ENCODE measurements at regions not wholly inside any gene's neighbourhood (a gene's known extent, or its start where the extent isn't known, plus 50 kb on each side); places are given as distances from the start of the nearest gene placed in this dataset.

DNA sequence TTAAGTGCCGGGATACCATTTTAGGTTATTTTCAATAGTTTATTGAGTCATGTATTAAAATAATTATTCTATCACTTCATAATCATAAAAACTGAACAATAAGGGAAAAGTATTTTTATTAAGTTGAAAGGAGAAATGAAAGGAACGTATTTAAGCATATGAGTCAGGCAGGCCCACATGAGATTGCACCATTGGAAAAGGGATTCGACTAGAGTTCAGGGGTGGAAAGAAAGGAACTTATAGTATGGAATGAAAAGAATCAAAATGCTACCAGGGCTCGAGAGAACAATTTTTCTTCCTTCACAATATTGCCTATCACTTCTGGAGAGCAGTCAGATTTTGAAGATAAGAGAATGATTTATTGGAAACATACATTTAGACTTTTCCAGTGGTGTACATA lies 516.5 kb upstream of the NETO1 start:
- intact Hi-C loops (cut with micrococcal nuclease; ENCODE audit: unreplicated experiment) = no loop called here
- no TSS peak for BruUV-seq (replicated peaks)
- no peaks in the 10 kb centered on the region for H3K27me3 ChIP-seq (replicated peaks; ENCODE audit: insufficient read depth, low read depth, low read length, poor library complexity)
- H3K27ac ChIP-seq (ENCODE audit: low read depth, low read length, poor library complexity, severe bottlenecking) = no peak overlapping the region
- no peaks in the 10 kb centered on the region for H3K36me3 ChIP-seq (ENCODE audit: insufficient read depth, low read length, poor library complexity, severe bottlenecking)
- no peak for DNase-seq (ENCODE audit: low spot score)
- no peaks in the 10 kb centered on the region for H3K4me1 ChIP-seq (ENCODE audit: insufficient read depth, low read length, poor library complexity, severe bottlenecking)
- no peak overlapping the region for H3K4me3 ChIP-seq (ENCODE audit: low read depth, low read length, poor library complexity, severe bottlenecking)
- POLR2A ChIA-PET (ENCODE audit: low non-redundant PET) = no interaction called here
- peaks cover 5% of the 10 kb centered on the region for H3K9me3 ChIP-seq (ENCODE audit: low read depth, low read length, poor library complexity, severe bottlenecking)
- no peak for TF ChIP-seq EZH2 (IDR thresholded peaks at IDR 0.05; ENCODE audit: borderline replicate concordance, low read depth, low read length, poor library complexity, severe bottlenecking)
- TF ChIP-seq, protein P1, sequence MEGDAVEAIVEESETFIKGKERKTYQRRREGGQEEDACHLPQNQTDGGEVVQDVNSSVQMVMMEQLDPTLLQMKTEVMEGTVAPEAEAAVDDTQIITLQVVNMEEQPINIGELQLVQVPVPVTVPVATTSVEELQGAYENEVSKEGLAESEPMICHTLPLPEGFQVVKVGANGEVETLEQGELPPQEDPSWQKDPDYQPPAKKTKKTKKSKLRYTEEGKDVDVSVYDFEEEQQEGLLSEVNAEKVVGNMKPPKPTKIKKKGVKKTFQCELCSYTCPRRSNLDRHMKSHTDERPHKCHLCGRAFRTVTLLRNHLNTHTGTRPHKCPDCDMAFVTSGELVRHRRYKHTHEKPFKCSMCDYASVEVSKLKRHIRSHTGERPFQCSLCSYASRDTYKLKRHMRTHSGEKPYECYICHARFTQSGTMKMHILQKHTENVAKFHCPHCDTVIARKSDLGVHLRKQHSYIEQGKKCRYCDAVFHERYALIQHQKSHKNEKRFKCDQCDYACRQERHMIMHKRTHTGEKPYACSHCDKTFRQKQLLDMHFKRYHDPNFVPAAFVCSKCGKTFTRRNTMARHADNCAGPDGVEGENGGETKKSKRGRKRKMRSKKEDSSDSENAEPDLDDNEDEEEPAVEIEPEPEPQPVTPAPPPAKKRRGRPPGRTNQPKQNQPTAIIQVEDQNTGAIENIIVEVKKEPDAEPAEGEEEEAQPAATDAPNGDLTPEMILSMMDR (conservative IDR thresholded peaks at IDR 0.05; ENCODE audit: low read depth, low read length) = no peak
- CTCF ChIA-PET = no interaction called here

DNA sequence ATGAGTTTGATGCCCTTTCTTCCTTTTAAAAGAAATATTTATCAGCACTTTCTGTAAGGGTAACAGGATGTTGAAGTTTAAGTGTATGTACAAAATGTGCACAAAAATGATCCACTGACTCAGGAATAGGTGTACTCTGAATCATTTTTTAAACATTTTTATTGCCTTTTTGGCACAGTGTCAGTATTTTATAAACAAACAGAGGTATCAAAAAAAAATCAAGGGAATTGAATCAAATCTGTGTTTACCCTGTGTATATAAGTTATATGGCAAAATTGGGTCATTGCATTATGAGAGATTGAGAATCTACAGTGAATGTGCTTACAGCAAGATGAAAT lies 513.9 kb upstream of the NETO1 start:
- H3K27ac ChIP-seq (ENCODE audit: low read depth, low read length, poor library complexity, severe bottlenecking) = no peak overlapping the region
- CTCF ChIA-PET = no interaction called here
- no TSS peak for BruUV-seq (replicated peaks)

DNA sequence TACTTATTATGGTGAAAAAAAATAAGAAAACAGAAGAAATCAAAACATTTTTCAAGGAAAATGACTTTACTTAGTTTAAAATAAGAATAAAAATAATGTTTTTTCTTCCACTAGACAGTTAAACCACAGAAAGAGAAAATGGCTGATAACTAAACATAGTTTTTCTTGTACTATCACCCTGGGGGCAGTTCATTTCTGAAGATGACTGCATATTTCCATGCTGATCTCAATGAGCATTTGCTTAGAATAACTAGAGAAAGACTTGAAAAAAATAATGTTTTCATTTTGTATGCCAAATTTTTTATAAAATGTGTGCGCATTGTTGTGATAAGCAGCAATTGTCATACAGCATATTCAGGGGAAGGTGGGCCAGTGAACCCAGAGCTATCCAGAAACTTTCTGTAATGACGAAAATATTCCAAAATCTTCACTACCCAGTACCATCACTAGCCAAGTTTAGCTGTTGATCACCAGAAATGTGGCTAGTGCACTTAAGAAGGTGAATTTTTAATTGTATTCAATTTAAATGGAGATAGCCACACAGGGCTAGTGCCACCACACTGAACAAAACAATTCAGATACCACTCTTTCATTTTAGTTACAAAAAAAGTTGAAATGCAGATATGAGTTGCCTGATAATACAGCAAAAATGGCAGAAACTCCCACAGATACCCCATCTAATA lies 513.4 kb upstream of the NETO1 start:
- POLR2A ChIA-PET (ENCODE audit: low non-redundant PET) = no interaction called here
- Histone ChIP-seq H3K27me3 (replicated peaks; ENCODE audit: insufficient read depth, low read depth, low read length, poor library complexity) (no peaks in the 10 kb centered on the region), H3K9me3 (ENCODE audit: low read depth, low read length, poor library complexity, severe bottlenecking) (no peaks in the 10 kb centered on the region), H3K36me3 (ENCODE audit: insufficient read depth, low read length, poor library complexity, severe bottlenecking) (no peaks in the 10 kb centered on the region), H3K4me1 (ENCODE audit: insufficient read depth, low read length, poor library complexity, severe bottlenecking) (no peaks in the 10 kb centered on the region), H3K4me3 (ENCODE audit: low read depth, low read length, poor library complexity, severe bottlenecking) (no peak overlapping the region), H3K27ac (ENCODE audit: low read depth, low read length, poor library complexity, severe bottlenecking) (no peak overlapping the region)
- intact Hi-C loops (cut with micrococcal nuclease; ENCODE audit: unreplicated experiment) = no loop called here
- no peak for TF ChIP-seq EZH2 (IDR thresholded peaks at IDR 0.05; ENCODE audit: borderline replicate concordance, low read depth, low read length, poor library complexity, severe bottlenecking)
- TF ChIP-seq, protein P1 (conservative IDR thresholded peaks at IDR 0.05; ENCODE audit: low read depth, low read length) = no peak
- no peak for DNase-seq (ENCODE audit: low spot score)
- BruUV-seq (replicated peaks) = no TSS peak
- CTCF ChIA-PET = no interaction called here

More for the DNA sequence above, 513.9 kb upstream of the NETO1 start:
- Histone ChIP-seq H3K4me3 (ENCODE audit: low read depth, low read length, poor library complexity, severe bottlenecking) (no peak overlapping the region), H3K9me3 (ENCODE audit: low read depth, low read length, poor library complexity, severe bottlenecking) (no peaks in the 10 kb centered on the region), H3K27me3 (replicated peaks; ENCODE audit: insufficient read depth, low read depth, low read length, poor library complexity) (no peaks in the 10 kb centered on the region), H3K36me3 (ENCODE audit: insufficient read depth, low read length, poor library complexity, severe bottlenecking) (no peaks in the 10 kb centered on the region), H3K4me1 (ENCODE audit: insufficient read depth, low read length, poor library complexity, severe bottlenecking) (no peaks in the 10 kb centered on the region)
- DNase-seq (ENCODE audit: low spot score) = no peak
- TF ChIP-seq, protein P1 (conservative IDR thresholded peaks at IDR 0.05; ENCODE audit: low read depth, low read length) = no peak
- no peak for TF ChIP-seq EZH2 (IDR thresholded peaks at IDR 0.05; ENCODE audit: borderline replicate concordance, low read depth, low read length, poor library complexity, severe bottlenecking)
- intact Hi-C loops (cut with micrococcal nuclease; ENCODE audit: unreplicated experiment) = no loop called here
- POLR2A ChIA-PET (ENCODE audit: low non-redundant PET) = no interaction called here

Measured in A673 (cell line).